ENCODE measurements at regions not wholly inside any gene's neighbourhood (a gene's known extent, or its start where the extent isn't known, plus 50 kb on each side); places are given as distances from the start of the nearest gene placed in this dataset.

- in situ Hi-C loops (cut with MboI; ENCODE audit: low sequenced_read_pairs): no loop called here
Measured at GRCh38 chr2:212638694-212639093, 100.1 kb upstream of the ERBB4 start.

- in situ Hi-C loops (cut with MboI; ENCODE audit: low sequenced_read_pairs): no loop called here
Measured at GRCh38 chr2:212628586-212628985, 90.0 kb upstream of the ERBB4 start.

- in situ Hi-C loops (cut with MboI; ENCODE audit: low sequenced_read_pairs): no loop called here
Measured at GRCh38 chr2:212626371-212626918, 87.8 kb upstream of the ERBB4 start.

- in situ Hi-C loops (cut with MboI; ENCODE audit: low sequenced_read_pairs): no loop called here
Measured at GRCh38 chr2:212619954-212620353, 81.4 kb upstream of the ERBB4 start.

- in situ Hi-C loops (cut with MboI; ENCODE audit: low sequenced_read_pairs): no loop called here
Measured at GRCh38 chr2:212618636-212619035, 80.0 kb upstream of the ERBB4 start.

- in situ Hi-C loops (cut with MboI; ENCODE audit: low sequenced_read_pairs): no loop called here
Measured at GRCh38 chr2:212610872-212611425, 72.3 kb upstream of the ERBB4 start.

- in situ Hi-C loops (cut with MboI; ENCODE audit: low sequenced_read_pairs): no loop called here
Measured at GRCh38 chr2:212609479-212609878, 70.9 kb upstream of the ERBB4 start.

GRCh38 chr2:212607080-212607479 is 68.5 kb upstream of the ERBB4 start:
- in situ Hi-C loops (cut with MboI; ENCODE audit: low sequenced_read_pairs): no loop called here

GRCh38 chr2:212606232-212606631 is 67.6 kb upstream of the ERBB4 start:
- in situ Hi-C loops (cut with MboI; ENCODE audit: low sequenced_read_pairs): no loop called here

- in situ Hi-C loops (cut with MboI; ENCODE audit: low sequenced_read_pairs): no loop called here
Measured at GRCh38 chr2:212596688-212597087, 58.1 kb upstream of the ERBB4 start.

GRCh38 chr2:212596276-212596675 is 57.7 kb upstream of the ERBB4 start:
- in situ Hi-C loops (cut with MboI; ENCODE audit: low sequenced_read_pairs): no loop called here

GRCh38 chr2:212595036-212595654 is 56.5 kb upstream of the ERBB4 start:
- in situ Hi-C loops (cut with MboI; ENCODE audit: low sequenced_read_pairs): no loop called here

- in situ Hi-C loops (cut with MboI; ENCODE audit: low sequenced_read_pairs): no loop called here
Measured at GRCh38 chr2:212592695-212593094, 54.1 kb upstream of the ERBB4 start.

Data from HL-60/S4 treated with retinoic acid at 250 ng/mL for 4 days and 3 days (cell line).